Gastrocnemius medialis (tissue), 4 donors: ENCODE measurements at regions not wholly inside any gene's neighbourhood (a gene's known extent, or its start where the extent isn't known, plus 50 kb on each side); places are given as distances from the start of the nearest gene placed in this dataset.
"Not testable (repeated sequence)": the region's sequence is repeated elsewhere in the genome, so short reads cannot be mapped to it uniquely, and the experiment has no call there.

Experiments used
- ATAC-seq, 2 donors: fragments of 150-250 bp; one replicate each; pipeline ENCODE4 v1.9.1; 2016
- DNase-seq, 2 donors: peaks; one replicate each; pipeline ENCODE4 v3.0.0-alpha.2; 2019
- H3K27ac ChIP-seq, 4 donors: fragments of 200-600 bp; sonication (generic); 1 replicate in 1 of 4; 2 replicates in 3 of 4; pipeline ENCODE4 v1.5.1; 2016 to 2018; ENCODE audit warnings: mild to moderate bottlenecking in 2 of 4, moderate library complexity in 1 of 4
- H3K27me3 ChIP-seq, 3 donors: fragments of 200-600 bp; sonication (generic) in 2 of 3; 1 replicate in 1 of 3; 2 replicates in 2 of 3; pipeline versions ENCODE4 v1.5.1 to v1.6.0; 2016 to 2019; ENCODE audit warnings: mild to moderate bottlenecking in 1 of 3, moderate library complexity in 1 of 3
- H3K36me3 ChIP-seq, 2 donors: fragments of 200-600 bp; sonication (generic) in 1 of 2; one replicate each; pipeline ENCODE4 v1.5.1; 2017 to 2018
- H3K4me1 ChIP-seq, 2 donors: fragments of 200-600 bp; sonication (generic) in 1 of 2; one replicate each; pipeline ENCODE4 v1.5.1; 2016 to 2017; ENCODE audit warnings: mild to moderate bottlenecking in 2 of 2
- H3K4me3 ChIP-seq, 4 donors: fragments of 200-600 bp; sonication (generic) in 3 of 4; 1 replicate in 1 of 4; 2 replicates in 3 of 4; pipeline ENCODE4 v1.5.1; 2016 to 2019; ENCODE audit warnings: mild to moderate bottlenecking in 2 of 4
- H3K9me3 ChIP-seq, 3 donors: fragments of 200-600 bp; sonication (generic) in 2 of 3; 1 replicate in 1 of 3; 2 replicates in 2 of 3; pipeline ENCODE4 v1.5.1; 2016 to 2019
- POLR2A ChIP-seq, 2 donors: fragments of 450-650 bp; IDR thresholded peaks; one replicate each; pipeline ENCODE4 v1.6.1; 2017; ENCODE audit warnings: antibody characterized with exemption in 2 of 2, mild to moderate bottlenecking in 2 of 2, moderate library complexity in 2 of 2
- in situ Hi-C, 4 donors: fragments of 200-750 bp; cut with MboI; loops; one replicate each; pipeline versions ENCODE4 v1.15.0 to v1.8.0; 2017; ENCODE audit warnings: low sequenced_read_pairs in 4 of 4
- intact Hi-C: fragments of 100-400 bp; cut with DNase I; formaldehyde crosslinking; loops from one replicate; pipeline ENCODE4 v1.15.1; 2023; ENCODE audit warnings: low total_unique reads
- TF ChIP-seq, protein P1 (sequence below), 5 experiments: fragments of 450-650 bp in 3 of 5; fragments of 200-600 bp in 2 of 5; sonication (generic) in 2 of 5; IDR thresholded peaks in 4 of 5; conservative IDR thresholded peaks in 1 of 5; 1 replicate in 4 of 5; 2 replicates in 1 of 5; pipeline ENCODE4 v1.5.1; 2016 to 2019; ENCODE audit warnings: antibody characterized with exemption in 5 of 5, mild to moderate bottlenecking in 3 of 5, moderate library complexity in 3 of 5

DNA sequence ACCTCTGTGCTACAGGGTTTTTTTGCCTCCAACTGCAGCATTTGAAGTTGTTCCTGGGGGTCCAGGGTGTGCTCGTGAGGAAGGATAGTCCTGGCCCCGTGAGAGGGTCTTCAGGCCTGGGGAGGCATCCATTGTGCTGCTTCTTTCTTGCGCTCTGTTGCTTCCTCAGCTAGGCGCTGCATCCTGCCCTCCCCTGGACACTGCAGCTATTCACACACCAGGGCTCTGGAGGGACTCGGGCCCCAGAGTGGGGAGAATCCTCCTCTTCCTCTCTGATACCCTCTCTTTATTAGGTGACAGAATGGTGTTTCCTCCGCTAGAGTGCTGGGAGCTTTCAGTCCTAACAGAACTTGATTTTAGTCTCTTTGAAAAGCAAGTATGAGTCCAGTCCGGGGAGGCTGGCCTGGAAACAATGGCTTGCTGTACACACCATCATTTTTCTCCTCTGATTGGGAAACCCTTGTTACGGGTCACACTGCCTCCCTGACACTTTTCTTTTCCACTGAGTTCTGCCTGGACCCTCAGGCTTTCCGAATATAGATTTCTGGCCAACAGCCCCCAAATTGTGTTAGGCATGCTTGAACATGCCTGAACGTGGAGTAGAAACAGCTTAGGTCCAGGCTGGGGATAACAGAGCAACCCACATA is 81.4 kb upstream of the ELAC2 start:
- H3K27ac ChIP-seq, result no peak overlapping the region
- intact Hi-C loops, result no loop called here
- in situ Hi-C loops, result no loop called here

DNA sequence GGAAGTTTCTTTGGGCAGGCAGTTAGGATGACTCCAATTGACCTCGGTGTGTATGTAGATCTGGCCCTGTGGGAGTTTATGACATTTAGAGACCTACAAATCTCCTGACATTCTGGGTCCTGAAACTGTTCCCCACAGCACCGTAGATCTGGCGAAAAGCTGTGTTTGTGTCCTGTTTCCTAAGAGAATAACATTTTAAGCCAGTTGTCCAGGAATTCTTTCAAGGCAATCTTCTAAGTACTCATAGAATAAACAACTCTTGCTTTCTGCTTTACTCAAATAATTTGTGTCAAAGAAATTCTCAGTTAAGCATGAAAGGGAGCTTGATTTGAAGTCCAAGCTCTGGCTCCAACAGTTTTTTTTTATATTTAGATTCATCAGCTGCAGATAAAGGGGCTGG is 78.5 kb upstream of the ELAC2 start:
- in situ Hi-C loops (no loop called here), intact Hi-C loops (no loop called here)
- Histone ChIP-seq H3K9me3 (no peaks in the 10 kb centered on the region), H3K27ac (no peak overlapping the region), H3K36me3 (no peaks in the 10 kb centered on the region), H3K4me3 (no peak overlapping the region), H3K4me1 (no peaks in the 10 kb centered on the region), H3K27me3 (no peaks in the 10 kb centered on the region)
- ATAC-seq (no peak), DNase-seq (no peak)
- no peak for TF ChIP-seq POLR2A (IDR thresholded peaks at IDR 0.05)
- TF ChIP-seq, protein P1, sequence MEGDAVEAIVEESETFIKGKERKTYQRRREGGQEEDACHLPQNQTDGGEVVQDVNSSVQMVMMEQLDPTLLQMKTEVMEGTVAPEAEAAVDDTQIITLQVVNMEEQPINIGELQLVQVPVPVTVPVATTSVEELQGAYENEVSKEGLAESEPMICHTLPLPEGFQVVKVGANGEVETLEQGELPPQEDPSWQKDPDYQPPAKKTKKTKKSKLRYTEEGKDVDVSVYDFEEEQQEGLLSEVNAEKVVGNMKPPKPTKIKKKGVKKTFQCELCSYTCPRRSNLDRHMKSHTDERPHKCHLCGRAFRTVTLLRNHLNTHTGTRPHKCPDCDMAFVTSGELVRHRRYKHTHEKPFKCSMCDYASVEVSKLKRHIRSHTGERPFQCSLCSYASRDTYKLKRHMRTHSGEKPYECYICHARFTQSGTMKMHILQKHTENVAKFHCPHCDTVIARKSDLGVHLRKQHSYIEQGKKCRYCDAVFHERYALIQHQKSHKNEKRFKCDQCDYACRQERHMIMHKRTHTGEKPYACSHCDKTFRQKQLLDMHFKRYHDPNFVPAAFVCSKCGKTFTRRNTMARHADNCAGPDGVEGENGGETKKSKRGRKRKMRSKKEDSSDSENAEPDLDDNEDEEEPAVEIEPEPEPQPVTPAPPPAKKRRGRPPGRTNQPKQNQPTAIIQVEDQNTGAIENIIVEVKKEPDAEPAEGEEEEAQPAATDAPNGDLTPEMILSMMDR (IDR thresholded peaks at IDR 0.05 in 4 of 5, conservative IDR thresholded peaks at IDR 0.05 in 1 of 5), result no peak

More for the DNA sequence above, 81.4 kb upstream of the ELAC2 start:
- ATAC-seq (no peak), DNase-seq (no peak)
- no peaks in the 10 kb centered on the region for H3K27me3 ChIP-seq
- no peaks in the 10 kb centered on the region for H3K4me1 ChIP-seq
- no peak overlapping the region for H3K4me3 ChIP-seq
- no peaks in the 10 kb centered on the region for H3K9me3 ChIP-seq
- no peak for TF ChIP-seq POLR2A (IDR thresholded peaks at IDR 0.05)
- TF ChIP-seq, protein P1 (IDR thresholded peaks at IDR 0.05 in 4 of 5, conservative IDR thresholded peaks at IDR 0.05 in 1 of 5), result no peak
- H3K36me3 ChIP-seq, result no peaks in the 10 kb centered on the region

DNA sequence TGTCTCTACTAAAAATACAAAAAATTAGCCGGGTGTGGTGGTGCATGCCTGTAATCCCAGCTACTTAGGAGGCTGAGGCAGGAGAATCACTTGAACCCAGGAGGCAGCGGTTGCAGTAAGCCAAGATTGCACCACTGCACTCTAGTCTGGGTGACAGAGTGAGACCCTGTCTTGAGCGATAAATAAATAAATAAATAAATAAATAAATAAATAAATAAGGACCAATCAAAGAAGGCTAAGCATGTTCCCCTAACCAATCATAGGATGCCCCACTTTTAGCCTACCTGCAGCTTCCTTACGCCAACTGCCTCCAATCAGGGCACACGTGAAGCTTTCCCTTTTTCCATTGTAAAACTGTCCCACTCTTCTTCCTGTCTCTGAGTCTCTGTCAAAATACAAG is 74.2 kb upstream of the ELAC2 start:
- ATAC-seq, H3K4me1 ChIP-seq, H3K9me3 ChIP-seq, H3K36me3 ChIP-seq, intact Hi-C loops, H3K27me3 ChIP-seq, H3K4me3 ChIP-seq, DNase-seq, H3K27ac ChIP-seq, in situ Hi-C loops: not testable (repeated sequence)

DNA sequence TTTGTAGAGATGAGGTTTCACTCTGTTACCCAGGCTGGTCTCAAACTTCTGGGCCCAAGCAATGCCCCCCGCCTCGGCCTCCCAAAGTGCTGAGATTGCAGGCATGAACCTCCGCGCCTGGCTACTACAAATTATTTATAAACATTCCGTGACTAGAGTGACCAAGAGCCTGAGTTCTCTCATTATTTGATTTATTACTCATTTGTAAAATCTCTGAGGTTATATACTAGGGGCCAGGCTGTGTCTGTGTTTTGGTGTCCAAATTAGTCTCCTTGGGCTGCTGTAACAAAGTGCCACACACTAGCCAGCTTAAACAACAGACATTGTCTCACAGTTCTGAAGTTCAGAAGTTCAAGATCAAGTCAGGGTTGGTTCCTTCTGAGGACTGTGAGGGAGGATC is 70.8 kb upstream of the ELAC2 start:
- Histone ChIP-seq H3K27me3 (no peaks in the 10 kb centered on the region), H3K9me3 (no peaks in the 10 kb centered on the region), H3K4me1 (no peaks in the 10 kb centered on the region), H3K27ac (no peak overlapping the region), H3K36me3 (no peaks in the 10 kb centered on the region), H3K4me3 (no peak overlapping the region)
- TF ChIP-seq POLR2A (IDR thresholded peaks at IDR 0.05), result no peak
- TF ChIP-seq, protein P1 (IDR thresholded peaks at IDR 0.05 in 4 of 5, conservative IDR thresholded peaks at IDR 0.05 in 1 of 5), result no peak
- in situ Hi-C loops, result no loop called here
- DNase-seq, result no peak
- ATAC-seq, result no peak
- intact Hi-C loops, result no loop called here

DNA sequence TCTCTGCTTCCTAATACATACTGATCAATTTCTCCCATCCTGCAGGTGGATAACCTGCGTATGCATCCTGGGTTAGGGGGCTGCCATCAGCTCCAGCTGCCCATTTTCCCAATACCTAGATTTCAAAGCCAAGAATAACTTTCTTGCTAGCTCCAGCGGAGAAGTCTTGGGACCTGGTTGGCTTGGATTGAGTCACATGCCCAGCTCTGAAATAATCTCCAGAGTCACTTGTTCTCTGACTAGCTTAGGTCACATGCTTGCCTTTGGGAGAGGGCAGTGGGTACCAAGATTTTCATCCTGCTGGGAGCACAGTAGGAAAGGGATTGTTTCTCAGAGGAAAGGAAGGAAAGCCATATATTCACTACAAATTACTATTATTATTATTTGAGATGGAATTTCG is 70.0 kb upstream of the ELAC2 start:
- TF ChIP-seq, protein P1 (IDR thresholded peaks at IDR 0.05 in 4 of 5, conservative IDR thresholded peaks at IDR 0.05 in 1 of 5), result no peak
- no peak for TF ChIP-seq POLR2A (IDR thresholded peaks at IDR 0.05)
- DNase-seq (no peak), ATAC-seq (no peak)
- in situ Hi-C loops (no loop called here), intact Hi-C loops (no loop called here)
- Histone ChIP-seq H3K9me3 (no peaks in the 10 kb centered on the region), H3K4me1 (no peaks in the 10 kb centered on the region), H3K27ac (no peak overlapping the region), H3K27me3 (no peaks in the 10 kb centered on the region), H3K36me3 (no peaks in the 10 kb centered on the region), H3K4me3 (no peak overlapping the region)
